HG02798 (cell line): ENCODE measurements at regions not wholly inside any gene's neighbourhood (a gene's known extent, or its start where the extent isn't known, plus 50 kb on each side); places are given as distances from the start of the nearest gene placed in this dataset.
"Not testable (repeated sequence)": the region's sequence is repeated elsewhere in the genome, so short reads cannot be mapped to it uniquely, and the experiment has no call there.

Experiments
- ATAC-seq: cut with Tn5 transposase; IDR thresholded peaks from one replicate; pipeline ENCODE4 v1.9.1; 2021; ENCODE audit warnings: mild to moderate bottlenecking; ENCODE audit not compliant: unreplicated experiment, poor library complexity

DNA sequence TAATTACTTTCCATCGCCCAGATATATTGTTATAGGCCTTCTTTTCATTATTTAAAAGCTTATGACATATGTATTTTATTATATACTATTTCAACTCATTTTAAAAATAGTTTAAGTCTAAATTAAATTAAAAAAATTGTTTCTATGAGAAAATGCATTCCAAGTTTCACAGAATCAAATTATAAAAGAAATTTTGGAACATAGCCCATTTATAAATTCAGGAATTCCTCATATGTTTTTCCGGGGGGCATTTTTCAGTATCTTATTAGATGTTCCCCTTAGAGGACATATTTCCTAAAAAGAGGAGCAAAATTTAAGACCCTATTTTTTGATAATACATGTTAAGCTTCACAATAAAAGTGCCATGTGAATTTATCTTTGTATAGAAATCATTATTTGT lies 119.9 kb upstream of the ATP2B1 start:
- ATAC-seq = no peak

DNA sequence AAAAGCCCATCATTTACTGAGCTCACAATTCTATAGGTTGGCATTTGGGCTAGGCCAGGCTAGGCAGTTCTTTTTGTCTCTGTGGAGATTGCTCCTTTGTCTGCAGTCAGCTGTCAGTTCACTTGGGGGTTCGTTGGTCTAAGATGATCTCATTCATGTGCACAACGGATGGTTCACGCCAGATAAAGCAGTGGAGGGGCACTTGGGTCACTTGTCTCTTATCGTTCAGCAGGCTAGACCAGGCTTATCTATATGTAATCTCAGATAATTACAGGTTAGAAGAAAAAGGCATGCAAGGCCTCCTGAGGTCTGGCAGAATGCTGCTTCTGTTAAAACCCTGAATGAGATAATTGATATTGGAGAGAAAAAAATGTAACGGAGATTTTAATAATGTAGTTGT lies 119.0 kb upstream of the ATP2B1 start:
- no peak for ATAC-seq

DNA sequence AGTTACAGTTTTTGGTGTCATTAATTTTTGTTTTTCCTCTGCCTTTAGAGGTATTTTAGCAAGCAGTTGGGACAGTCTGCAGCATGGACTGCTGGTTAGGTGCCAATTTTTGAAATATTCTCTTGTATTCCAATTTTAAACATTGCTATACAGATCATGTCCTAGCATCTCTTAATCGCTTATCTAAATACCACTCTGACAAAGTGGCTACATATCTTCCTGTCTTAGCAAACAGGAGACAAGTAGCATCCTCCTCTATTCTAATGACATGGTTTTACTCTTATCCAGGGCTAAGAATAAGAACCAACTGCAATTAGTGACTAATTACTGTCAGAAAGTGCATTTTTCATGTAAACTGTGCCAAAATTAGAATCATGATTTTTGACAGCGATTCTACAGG lies 117.8 kb upstream of the ATP2B1 start:
- no peak for ATAC-seq

DNA sequence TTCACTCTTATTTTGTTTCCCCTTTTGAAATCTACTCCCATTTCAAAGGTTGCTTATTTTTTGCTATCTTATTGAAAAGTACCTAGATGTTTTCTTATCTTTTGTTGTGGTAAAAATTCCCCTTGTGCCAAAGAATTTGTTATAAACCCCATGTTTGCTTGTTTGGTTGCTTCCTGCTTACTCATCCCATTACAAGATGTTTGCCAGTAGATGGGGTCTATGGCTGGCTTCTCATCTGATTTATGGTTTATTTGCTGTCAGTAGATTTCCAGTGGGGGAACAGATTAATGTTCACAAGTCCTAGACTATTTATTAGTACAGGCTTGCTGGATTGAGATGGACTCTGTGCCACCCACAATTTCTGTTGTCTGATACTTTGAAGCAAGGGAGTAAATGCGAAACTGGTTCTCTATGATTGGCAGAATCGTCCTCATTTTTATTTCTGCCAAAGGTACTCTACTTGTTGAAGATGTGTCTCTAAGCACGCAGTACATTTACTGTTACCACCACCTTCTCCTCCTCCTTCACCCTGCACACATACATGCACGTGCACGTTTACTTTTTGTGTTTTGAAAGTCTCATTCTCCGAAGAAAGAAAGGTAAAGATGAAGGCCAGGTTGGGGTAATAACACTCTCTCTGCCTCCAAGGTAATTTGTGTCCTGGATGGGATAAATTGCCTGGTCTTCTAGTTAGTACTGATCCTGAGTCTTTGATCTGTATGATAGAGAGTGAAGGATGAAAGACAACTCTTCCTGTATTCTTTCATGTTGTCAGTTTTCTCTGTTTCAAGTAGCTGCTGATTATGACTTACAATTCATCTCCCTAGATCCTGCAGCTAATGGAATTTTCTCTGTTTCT lies 117.2 kb upstream of the ATP2B1 start:
- no peak for ATAC-seq

DNA sequence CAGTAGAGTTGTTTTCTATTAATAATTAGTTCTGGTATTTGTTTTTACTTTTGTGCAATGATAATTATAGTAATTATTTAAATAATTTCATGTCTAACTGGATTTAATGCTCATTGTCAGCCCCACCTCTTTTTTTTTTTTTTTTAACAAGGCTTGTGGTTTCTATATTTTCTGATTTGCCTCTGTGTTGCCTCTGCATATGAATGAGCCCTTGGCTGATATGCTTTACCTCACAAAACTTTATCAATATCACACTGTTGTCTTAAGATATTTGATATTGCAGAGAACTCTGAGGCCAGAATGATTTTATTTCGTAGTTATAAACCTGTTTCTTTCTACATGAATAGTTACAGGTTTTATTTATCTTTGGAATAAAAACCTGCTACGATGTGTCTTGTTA lies 116.2 kb upstream of the ATP2B1 start:
- ATAC-seq = no peak

DNA sequence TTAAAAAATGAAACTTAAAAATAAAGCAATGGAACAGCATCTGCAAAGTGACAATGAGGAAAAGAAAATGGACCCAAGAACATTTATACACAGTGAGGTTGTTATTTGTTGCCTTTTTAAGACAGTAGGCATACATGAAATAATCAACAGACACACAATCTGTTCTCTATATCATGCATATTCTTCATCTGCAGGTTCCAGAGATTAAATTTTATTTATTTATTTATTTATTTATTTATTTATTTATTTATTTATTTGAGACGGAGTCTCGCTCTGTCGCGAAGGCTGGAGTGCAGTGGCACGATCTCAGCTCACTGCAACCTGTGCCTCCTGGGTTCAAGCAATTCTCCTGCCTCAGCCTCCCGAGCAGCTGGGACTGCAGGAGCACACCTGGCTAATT lies 114.4 kb upstream of the ATP2B1 start:
- not testable (repeated sequence) for ATAC-seq

DNA sequence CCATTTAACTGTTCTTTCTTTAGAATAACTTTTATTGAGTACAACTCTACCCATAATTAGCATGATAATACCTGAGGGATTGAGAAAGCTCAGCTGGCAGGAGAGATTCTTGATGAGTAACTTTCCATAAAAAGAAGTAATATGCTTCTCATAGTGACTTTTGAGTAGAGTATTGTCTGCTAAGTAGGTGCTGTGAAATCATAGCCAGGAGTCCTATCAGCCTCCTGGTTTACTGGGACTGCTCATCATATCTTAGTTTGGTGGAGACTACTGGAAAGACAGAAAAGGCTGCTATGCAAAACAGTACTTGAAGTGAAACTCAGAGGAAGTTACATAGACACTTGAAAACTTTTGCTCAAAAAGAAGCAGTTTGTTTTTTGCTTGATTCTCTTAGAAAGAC lies 113.3 kb upstream of the ATP2B1 start:
- peak; percentile 83 for ATAC-seq

DNA sequence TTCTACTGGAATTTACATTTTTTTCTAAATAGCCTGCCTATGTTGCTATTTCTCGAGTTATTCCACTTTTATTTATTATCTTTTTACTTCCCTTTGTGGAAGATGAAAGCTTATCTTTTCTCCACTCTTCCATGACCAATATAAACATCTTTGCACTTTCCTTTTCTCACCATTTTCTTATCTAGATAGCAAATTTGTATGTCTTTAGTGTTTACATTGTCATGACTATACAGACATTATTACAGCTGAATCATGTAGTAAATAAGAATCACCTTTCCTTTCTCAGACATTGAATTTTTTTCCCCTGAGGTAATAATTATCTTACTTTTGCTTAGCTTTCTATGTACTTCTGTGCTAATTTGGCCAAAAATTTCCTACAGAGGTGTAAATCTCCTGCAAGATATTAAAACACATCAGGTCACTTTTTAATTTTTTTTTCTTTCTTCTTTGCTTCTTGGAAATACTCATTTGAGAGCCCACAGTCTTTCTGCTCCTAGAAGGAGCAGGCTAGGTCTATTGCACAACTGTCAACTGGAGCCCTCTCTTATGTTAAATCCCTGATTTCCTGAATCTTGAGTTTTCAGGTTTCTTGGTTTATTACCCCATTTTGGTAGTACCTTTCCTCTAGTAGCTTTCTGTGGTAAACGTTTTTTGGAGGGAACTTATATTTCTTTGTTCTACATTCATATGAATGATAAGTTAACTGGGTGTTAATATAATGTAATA lies 109.0 kb upstream of the ATP2B1 start:
- no peak for ATAC-seq

DNA sequence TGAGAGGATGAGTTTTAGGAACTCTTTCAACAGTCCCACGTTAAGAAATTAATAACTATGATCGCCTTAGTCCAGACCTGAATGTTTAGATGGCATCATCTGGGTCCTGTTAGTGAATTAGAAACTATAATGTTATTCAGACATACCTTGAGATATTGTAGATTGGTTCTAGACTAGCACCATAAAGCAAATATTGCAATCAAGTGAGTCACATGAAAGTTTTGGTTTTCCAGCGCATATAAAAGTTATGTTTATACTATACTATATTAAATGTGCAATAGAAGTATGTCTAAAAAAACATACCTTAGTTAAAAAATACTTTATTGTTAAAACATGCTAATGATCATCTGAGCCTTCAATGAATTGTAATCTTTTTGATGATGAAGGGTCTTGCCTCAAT lies 106.6 kb upstream of the ATP2B1 start:
- no peak for ATAC-seq

DNA sequence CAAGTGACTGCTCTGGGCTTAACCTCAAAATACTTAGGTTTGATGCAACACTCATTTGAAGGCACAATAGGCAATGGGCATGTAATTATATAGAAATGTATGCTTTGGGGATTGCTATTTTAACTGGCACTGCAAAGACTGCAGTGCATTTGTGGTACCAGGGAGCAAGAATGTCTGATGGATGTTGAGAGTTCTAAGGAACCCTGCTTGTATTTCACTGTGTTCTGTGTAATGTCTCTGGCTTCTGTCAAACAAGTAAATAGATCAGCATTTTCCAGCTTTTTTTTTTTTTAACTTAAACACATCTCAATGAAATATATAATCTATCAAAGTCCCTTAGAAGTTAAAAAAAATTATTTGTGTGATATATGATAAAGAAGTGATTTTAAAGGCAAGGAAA lies 94.8 kb upstream of the ATP2B1 start:
- ATAC-seq = no peak

DNA sequence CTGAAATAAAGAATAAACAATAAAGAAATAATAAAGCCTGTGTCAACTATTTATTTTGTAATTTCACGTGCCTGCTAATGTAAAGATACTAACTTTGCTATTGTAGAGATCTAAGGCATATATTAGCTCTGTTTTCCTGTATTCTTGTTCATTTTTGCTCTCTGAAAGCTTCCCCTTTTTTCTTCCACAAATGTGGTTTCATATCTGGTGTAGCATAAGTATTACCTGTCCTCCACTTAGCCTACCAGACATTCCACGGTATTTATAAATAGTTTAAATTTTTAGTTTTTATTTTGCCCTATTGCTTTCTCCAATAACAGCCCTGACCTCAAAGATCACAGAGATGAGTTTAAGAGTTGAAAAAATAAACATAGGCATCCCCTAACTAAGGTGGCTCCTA lies 92.6 kb upstream of the ATP2B1 start:
- no peak for ATAC-seq

DNA sequence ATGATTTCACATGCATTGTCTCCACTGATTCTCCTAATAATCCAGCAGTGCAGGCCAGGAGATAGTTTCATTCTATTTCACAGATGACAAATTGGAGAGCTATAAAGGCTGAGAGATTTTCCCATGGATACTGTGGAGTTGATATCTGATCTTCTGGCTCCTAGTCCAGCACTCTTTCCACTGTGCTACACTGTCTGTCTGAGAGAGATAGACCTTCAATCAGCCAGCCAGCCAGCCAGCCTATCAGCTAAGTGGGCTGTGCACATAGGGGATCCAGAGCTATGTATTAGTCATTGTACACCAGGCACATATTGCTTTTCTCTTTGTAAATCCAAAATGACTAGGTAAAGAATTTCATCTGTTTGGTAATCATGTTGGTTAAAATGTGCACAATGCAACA lies 91.8 kb upstream of the ATP2B1 start:
- no peak for ATAC-seq

DNA sequence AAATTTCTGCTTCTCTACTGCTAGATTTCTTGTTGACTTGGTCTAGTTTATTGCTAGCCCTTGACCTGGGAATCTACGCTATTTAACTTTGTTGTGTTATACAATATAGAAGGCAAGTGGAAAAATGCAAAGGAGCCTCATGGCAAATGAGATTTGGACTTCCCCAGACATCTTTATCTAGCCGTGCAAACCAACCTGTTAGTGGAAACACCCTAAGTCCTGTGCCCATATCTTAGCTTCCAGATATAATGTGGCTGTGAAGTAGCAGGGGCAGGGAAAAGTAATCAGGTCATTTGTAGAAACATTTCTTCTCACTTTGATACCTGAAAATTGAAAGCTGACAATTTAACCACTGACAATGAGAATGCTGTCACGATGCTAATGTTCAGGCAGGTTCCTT lies 90.7 kb upstream of the ATP2B1 start:
- ATAC-seq = no peak

DNA sequence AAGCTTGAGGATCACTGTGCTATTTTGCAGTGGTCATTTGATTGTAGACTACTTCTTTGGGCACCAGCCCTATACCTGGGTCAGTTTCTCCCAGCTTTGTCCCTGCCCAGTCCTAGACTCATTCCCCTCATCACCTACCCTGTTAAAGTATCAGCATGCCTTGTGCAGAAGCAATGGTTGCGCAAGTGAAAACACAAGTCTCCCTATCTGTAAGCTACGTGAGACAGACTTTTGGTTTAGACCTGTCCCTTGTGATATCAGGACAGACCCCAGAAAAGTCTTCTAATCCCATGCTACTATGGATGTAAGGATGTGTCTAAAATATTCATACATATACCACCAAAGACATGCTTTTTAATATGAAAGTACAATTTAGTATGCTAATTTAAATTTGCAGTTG lies 88.8 kb upstream of the ATP2B1 start:
- ATAC-seq = no peak

DNA sequence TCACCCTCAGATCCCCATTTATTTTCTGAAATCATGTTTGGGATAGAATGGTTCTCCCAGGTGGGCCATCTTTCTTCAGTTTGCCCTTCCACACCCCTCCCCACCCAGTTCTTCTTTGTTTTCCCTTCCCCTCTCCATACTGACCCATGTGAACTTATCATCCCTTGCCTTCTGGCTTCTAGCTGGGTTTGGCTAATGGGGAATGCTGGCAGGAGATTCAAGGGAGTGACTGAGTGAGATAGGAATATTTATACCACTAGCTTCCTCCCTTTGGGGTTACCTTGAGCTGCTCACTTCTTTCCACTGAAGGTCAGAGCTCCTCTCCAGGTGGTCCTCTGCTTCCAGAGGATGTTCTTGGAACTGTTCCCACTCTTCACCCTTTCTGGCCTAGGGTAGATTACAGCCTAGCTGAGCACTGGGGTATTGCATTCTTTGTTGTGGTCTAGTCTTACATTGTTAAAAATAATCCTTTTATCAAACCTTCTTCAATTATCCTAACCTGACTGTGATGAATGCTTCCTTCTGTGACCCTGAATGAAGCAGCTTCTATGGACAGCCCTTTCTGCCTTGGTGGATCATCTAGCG lies 88.3 kb upstream of the ATP2B1 start:
- ATAC-seq = no peak

DNA sequence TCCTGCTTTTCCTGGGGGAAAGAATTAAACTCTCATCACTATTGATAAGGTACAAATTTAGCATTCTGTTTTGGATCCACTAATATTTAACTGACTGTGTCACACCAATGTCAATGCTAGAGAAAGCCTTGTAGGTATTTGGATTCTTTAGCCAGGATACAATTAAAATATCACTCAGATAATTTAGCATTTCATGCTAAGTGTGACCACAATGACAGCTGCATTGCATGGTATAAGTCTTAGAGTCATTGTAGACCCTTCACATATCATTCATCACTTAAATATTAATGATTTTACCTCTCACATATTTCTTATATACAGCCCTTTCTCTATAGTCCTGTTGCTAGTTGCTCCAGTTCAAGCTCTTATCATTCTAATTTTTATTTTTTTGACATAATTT lies 85.3 kb upstream of the ATP2B1 start:
- ATAC-seq = no peak

DNA sequence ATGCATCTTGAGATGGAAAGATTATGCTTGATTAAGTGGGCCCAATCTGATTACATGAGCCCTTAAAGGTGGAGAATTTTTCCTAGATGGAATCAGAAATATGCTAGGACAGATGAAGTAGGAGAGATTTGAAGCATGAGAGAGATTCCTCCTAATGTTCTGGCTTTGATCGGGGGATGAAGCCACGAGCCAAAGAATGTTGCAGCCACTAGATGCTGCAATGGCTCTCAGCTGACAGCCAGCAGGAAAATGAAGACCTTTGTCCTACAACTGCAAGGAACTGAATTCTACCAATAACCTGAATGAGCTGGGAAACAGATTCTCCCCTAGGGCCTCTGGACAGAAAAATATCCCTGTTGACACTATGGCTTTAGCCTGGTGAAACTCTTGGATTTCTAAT lies 82.6 kb upstream of the ATP2B1 start:
- ATAC-seq = no peak

DNA sequence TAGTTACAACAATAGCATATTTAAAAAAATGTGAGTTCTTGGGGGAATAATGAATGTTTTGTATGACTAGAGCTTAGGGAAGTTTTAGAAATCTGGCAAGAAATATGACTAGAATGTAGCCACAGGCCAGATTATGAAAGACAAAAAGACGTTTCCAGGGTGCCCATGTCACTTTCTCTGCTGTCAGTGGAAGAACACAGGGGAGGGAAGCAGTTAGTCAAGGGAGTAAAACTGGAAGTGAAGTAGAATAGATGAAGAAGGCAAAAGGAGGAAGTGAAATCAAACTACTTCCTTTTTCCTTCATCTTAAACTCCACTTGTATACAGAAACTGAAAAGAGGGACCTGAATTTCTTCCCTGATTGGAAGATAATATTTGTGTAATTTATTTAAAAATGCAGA lies 81.2 kb upstream of the ATP2B1 start:
- peak; percentile 86 for ATAC-seq

DNA sequence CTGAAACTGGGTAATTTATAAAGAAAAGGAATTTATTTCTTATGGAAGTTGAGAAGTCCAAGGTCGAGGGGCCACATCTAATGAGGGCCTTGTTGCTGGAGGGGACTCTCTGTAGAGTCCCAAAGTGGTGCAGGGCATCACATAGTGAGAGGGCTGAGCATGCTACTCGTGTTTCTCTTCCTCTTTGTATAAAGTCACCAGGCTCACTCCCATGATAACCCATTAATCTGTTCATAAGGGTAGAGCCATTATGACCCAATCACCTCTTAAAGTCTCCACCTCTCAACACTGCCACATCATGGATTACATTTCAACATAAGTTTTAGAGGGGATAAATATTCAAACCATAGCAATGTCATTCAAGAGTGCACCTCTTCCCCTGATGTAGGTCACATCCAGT lies 79.1 kb upstream of the ATP2B1 start:
- no peak for ATAC-seq

DNA sequence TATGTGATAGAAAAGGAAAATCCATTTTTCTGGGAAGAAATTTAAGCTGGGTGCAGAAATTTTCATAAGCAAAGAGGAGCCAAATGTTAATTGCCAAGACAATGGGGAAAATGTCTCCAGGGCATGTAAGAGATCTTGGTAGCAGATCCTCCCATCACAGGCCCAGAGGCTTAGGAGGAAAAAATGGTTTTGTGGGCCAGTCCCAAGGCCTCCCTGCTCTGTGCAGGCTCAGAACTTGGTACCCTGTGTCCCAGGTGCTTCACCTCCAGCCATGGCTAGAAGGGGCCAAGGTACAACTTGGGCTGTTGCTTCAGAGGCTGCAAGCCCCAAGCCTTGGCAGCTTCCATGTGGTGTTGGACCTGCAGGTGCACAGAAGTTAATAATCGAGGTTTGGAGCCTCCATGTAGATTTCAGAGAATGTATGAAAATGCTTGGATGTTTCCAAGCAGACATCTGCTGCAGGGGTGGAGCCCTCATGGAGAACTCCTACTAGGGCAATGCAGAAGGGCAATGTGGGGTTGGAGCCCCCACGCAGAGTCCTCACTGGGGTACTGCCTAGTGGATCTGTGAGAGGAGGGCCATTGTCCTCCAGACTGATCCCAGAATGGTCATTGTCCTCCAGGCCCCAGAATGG lies 77.7 kb upstream of the ATP2B1 start:
- no peak for ATAC-seq
